ENCODE measurements at regions not wholly inside any gene's neighbourhood (a gene's known extent, or its start where the extent isn't known, plus 50 kb on each side); places are given as distances from the start of the nearest gene placed in this dataset.
A peak's percentile ranks its signal among the peaks of the same experiment; 100 is the strongest.

GRCh38 chr3:74115906-74116305 lies 491.2 kb upstream of the PDZRN3 start:
- DNase-seq, result no peak
- in situ Hi-C loops (cut with MboI; ENCODE audit: low pct_unique_long_range_greater_than_20kb, low sequenced_read_pairs), result no loop called here

DNA sequence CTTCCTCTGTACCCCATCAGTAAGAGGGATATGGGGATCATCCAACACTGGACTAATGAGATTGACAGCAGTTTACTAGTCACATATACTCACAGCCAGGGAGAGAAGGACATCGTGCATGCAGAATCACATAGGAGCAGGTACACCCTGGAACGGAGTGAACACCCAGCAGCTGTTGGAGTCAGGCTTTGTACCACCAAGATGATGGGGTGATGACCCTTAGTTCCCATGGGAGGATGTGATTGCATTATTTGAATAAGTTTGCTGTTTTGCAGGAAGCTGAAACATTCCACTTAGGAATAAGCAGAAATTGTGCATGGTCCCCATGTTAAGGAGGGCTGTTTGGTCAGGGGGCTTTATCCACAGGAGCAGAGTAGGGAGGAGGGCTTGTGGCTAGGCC lies 482.7 kb upstream of the PDZRN3 start:
- no peak for DNase-seq

GRCh38 chr3:74106925-74107324 lies 482.2 kb upstream of the PDZRN3 start:
- DNase-seq, result no peak
- in situ Hi-C loops (cut with MboI; ENCODE audit: low pct_unique_long_range_greater_than_20kb, low sequenced_read_pairs), result no loop called here

More for the DNA sequence above, 482.7 kb upstream of the PDZRN3 start:
- in situ Hi-C loops (cut with MboI; ENCODE audit: low pct_unique_long_range_greater_than_20kb, low sequenced_read_pairs), result no loop called here

DNA sequence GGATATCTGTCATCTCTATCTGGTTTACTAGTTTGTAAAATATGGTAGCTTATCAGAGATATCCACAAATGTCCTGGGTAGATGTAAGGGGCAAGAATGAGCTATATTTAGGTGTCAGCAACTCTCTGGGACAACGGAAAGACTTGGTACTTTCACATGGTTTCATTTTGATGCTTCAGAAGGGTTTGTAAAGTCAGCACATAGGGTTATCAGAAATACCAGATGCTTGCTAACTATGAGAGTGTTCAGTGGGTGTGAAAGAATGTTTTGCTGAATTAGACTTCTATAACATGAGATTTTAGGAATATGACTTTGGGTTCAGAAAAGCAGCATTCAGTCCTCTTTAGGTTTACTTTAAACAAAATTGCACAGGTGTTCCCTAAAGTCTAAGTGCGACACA lies 466.5 kb upstream of the PDZRN3 start:
- no peak for DNase-seq
- in situ Hi-C loops (cut with MboI; ENCODE audit: low pct_unique_long_range_greater_than_20kb, low sequenced_read_pairs), result no loop called here

DNA sequence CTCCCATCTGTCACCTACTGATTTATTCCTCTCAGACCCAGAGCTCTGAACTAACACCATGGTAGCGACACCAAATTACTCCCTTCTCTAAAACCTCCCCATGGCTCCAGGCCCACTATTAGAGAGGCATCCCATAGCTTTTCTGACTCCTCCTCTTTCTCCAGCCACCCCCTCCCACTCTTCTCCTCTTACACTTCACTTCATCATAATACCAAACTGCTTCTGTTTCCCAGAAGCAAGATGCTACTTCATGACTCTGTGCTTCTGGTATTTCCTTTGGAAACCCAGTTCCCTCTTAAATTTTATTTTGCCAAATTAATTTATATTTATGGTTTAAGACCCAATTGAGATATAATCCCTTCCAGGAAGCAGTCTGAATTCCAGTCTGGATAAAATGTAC lies 465.1 kb upstream of the PDZRN3 start:
- in situ Hi-C loops (cut with MboI; ENCODE audit: low pct_unique_long_range_greater_than_20kb, low sequenced_read_pairs), result no loop called here
- no peak for DNase-seq

GRCh38 chr3:74080056-74080461 lies 455.3 kb upstream of the PDZRN3 start:
- no peak for DNase-seq
- in situ Hi-C loops (cut with MboI; ENCODE audit: low pct_unique_long_range_greater_than_20kb, low sequenced_read_pairs), result no loop called here

DNA sequence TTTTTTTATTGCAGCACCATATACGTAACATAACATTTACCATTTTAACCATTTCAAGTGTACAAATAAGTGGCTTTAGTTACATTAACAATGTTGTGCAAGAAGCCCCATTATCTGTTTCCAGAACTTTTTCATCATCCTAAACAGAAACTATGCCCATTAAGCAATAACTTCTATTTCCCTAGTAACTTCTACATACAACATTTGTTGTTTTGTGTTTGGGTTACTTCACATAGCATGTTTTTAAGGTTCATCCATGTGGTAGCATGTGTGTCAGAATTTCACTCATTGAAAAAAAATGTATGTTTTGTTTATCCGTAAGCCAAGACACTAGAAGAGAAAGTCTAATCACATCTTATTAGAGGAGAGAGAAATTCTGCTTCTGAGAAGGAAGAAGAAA lies 450.5 kb upstream of the PDZRN3 start:
- in situ Hi-C loops (cut with MboI; ENCODE audit: low pct_unique_long_range_greater_than_20kb, low sequenced_read_pairs), result no loop called here
- no peak for DNase-seq

DNA sequence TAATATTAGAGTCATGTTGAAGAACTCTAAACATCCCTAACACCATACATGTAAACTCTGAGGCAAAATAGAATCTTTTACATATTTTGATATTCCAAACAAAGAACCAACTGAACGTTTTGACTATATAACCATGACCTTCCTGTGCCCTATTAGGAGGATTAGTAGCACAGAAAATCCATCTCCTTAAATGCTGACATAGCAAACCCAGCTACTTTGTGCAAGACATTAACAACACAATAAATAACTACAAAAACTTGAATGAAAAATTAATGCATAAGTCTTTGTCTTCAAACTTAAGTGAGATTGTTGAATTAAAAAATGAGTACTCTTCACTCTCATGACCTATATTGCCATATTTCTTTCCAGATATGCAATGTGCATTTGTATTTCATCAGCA lies 450.0 kb upstream of the PDZRN3 start:
- DNase-seq, result no peak
- in situ Hi-C loops (cut with MboI; ENCODE audit: low pct_unique_long_range_greater_than_20kb, low sequenced_read_pairs), result no loop called here

GRCh38 chr3:74067296-74067695 lies 442.6 kb upstream of the PDZRN3 start:
- no peak for DNase-seq

GRCh38 chr3:74066456-74066855 lies 441.7 kb upstream of the PDZRN3 start:
- no peak for DNase-seq
- in situ Hi-C loops (cut with MboI; ENCODE audit: low pct_unique_long_range_greater_than_20kb, low sequenced_read_pairs), result no loop called here

More at GRCh38 chr3:74067296-74067695, 442.6 kb upstream of the PDZRN3 start:
- in situ Hi-C loops (cut with MboI; ENCODE audit: low pct_unique_long_range_greater_than_20kb, low sequenced_read_pairs), result no loop called here

GRCh38 chr3:74059923-74060600 lies 435.3 kb upstream of the PDZRN3 start:
- in situ Hi-C loops (cut with MboI; ENCODE audit: low pct_unique_long_range_greater_than_20kb, low sequenced_read_pairs), result no loop called here
- no peak for DNase-seq

DNA sequence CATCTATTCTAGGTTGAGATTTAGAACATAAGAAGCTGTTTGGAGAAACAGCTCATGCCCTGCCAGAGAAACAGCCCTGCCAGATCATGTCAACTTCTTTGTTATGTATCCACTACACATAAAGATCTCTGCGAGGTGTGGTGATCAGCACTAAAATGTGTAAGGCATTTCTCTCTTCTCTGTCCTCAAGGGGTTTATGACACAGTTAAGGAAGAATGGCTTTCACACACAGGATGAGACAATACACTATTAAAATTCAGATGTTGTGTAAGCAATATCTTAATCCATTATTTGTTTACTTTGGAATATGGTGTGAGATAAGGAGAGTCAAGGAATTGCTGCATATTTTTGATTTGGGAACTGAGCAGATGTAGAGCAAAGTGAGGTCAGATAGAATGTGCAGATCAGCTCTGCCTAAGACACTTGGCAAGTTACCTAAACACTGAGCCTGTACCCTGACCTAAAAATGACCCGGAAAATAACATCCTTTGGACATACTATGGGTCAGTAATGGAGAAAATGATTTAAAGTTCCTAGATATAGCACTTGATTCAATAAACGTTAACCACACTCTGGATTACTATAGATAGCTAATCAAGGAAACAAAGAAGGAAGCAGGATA lies 434.7 kb upstream of the PDZRN3 start:
- in situ Hi-C loops (cut with MboI; ENCODE audit: low pct_unique_long_range_greater_than_20kb, low sequenced_read_pairs), result no loop called here
- no peak for DNase-seq

GRCh38 chr3:74057169-74057568 lies 432.4 kb upstream of the PDZRN3 start:
- in situ Hi-C loops (cut with MboI; ENCODE audit: low pct_unique_long_range_greater_than_20kb, low sequenced_read_pairs), result no loop called here
- no peak for DNase-seq

GRCh38 chr3:74055061-74055460 lies 430.3 kb upstream of the PDZRN3 start:
- no peak for DNase-seq
- in situ Hi-C loops (cut with MboI; ENCODE audit: low pct_unique_long_range_greater_than_20kb, low sequenced_read_pairs), result no loop called here

GRCh38 chr3:74054566-74054965 lies 429.8 kb upstream of the PDZRN3 start:
- no peak for DNase-seq
- in situ Hi-C loops (cut with MboI; ENCODE audit: low pct_unique_long_range_greater_than_20kb, low sequenced_read_pairs), result no loop called here

- DNase-seq, result no peak
- in situ Hi-C loops (cut with MboI; ENCODE audit: low pct_unique_long_range_greater_than_20kb, low sequenced_read_pairs), result no loop called here
Observed at GRCh38 chr3:74053970-74054516, 429.3 kb upstream of the PDZRN3 start.

DNA sequence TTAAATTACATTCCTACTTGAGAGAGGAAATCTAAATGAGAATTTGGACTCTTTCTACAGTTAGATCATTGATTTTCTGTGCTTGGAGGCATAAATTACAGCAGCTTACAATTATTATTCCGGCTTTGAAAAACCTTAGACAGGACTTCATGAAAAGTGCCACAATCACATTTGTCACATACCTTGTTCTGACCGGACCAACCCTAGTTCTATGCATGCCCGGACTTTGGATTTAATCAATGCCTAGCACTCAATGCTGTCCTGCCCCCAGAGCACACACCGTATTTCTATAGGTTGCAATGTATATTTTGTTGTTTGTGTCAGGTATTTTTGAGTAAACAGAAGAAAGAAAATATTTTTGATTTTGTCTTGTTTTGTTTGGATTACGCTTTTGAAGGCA lies 424.7 kb upstream of the PDZRN3 start:
- in situ Hi-C loops (cut with MboI; ENCODE audit: low pct_unique_long_range_greater_than_20kb, low sequenced_read_pairs), result no loop called here
- no peak for DNase-seq

GRCh38 chr3:74048699-74049098 lies 424.0 kb upstream of the PDZRN3 start:
- in situ Hi-C loops (cut with MboI; ENCODE audit: low pct_unique_long_range_greater_than_20kb, low sequenced_read_pairs), result no loop called here
- DNase-seq, result no peak

- in situ Hi-C loops (cut with MboI; ENCODE audit: low pct_unique_long_range_greater_than_20kb, low sequenced_read_pairs), result no loop called here
- DNase-seq, result no peak
Observed at GRCh38 chr3:74045000-74045399, 420.3 kb upstream of the PDZRN3 start.

GRCh38 chr3:74041068-74041675 lies 416.4 kb upstream of the PDZRN3 start:
- peak; percentile 2 for DNase-seq
- in situ Hi-C loops (cut with MboI; ENCODE audit: low pct_unique_long_range_greater_than_20kb, low sequenced_read_pairs), result no loop called here
